A549 (cell line): ENCODE measurements at regions not wholly inside any gene's neighbourhood (a gene's known extent, or its start where the extent isn't known, plus 50 kb on each side); places are given as distances from the start of the nearest gene placed in this dataset.

Experiments used
- ATAC-seq, 2 experiments: fragments of 200-7000 bp in 1 of 2; fragments of >200 bp in 1 of 2; cut with Nextera tagmentation in 1 of 2; cut with Tn5 transposase in 1 of 2; 3 replicates each; pipeline versions ENCODE4 v1.8.0 to v1.9.1; 2018 to 2020; ENCODE audit warnings: mild to moderate bottlenecking in 1 of 2, moderate library complexity in 1 of 2
- CTCF ChIA-PET: fragments of 300-600 bp; sonication (Branson Sonifier 250); formaldehyde crosslinking; extraction: SDS; loops from one replicate; lab custom pipeline; 2021; ENCODE audit warnings: antibody characterized with exemption, inconsistent platforms; lab: Yijun Ruan, JAX
- POLR2A ChIA-PET: fragments of 350-600 bp; formaldehyde crosslinking; extraction: SDS; loops from one replicate; lab custom pipeline; 2021; ENCODE audit warnings: antibody characterized with exemption, inconsistent platforms; lab: Yijun Ruan, JAX
- DNase-seq, 2 experiments: peaks; one replicate each; pipeline versions ENCODE4 v3.0.0 to v3.0.0-alpha.2; 2011 to 2016; ENCODE audit warnings: low read depth in 1 of 2, low spot score in 1 of 2
- FAIRE-seq: peaks from 2 replicates; lab custom pipeline; 2011; peaks lifted over from hg19 to GRCh38; lab: Jason Lieb, UNC
- H3K27ac ChIP-seq, 2 experiments: fragments of >200 bp; sonication (Bioruptor Twin); formaldehyde crosslinking; 3 replicates each; pipeline ENCODE4 v1.5.1; 2016 to 2017
- H3K4me1 ChIP-seq: fragments of >200 bp; sonication (Bioruptor Twin); formaldehyde crosslinking; 3 replicates; pipeline ENCODE4 v1.6.1; 2016
- H3K4me2 ChIP-seq: fragments of >200 bp; sonication (Bioruptor Twin); formaldehyde crosslinking; 3 replicates; pipeline ENCODE4 v1.6.1; 2016
- H3K4me3 ChIP-seq: fragments of >200 bp; sonication (Bioruptor Twin); formaldehyde crosslinking; 3 replicates; pipeline ENCODE4 v1.5.1; 2016
- H3K9me3 ChIP-seq: fragments of >200 bp; sonication (Bioruptor Twin); formaldehyde crosslinking; 3 replicates; pipeline ENCODE4 v1.6.1; 2016
- BHLHE40 ChIP-seq: IDR thresholded peaks from 2 replicates; pipeline ENCODE4 v1.6.1; 2012; ENCODE audit warnings: low read depth, low read length, inconsistent platforms
- CBX8 ChIP-seq: fragments of 200-600 bp; sonication (generic); IDR thresholded peaks from 2 replicates; pipeline ENCODE4 v1.6.1; 2016
- CHD2 ChIP-seq: fragments of 150-350 bp; IDR thresholded peaks from 2 replicates; pipeline ENCODE4 v1.6.1; 2014; ENCODE audit warnings: low read length; ENCODE audit not compliant: partially characterized antibody
- EHMT2 ChIP-seq: fragments of 200-600 bp; sonication (generic); IDR thresholded peaks from 2 replicates; pipeline ENCODE4 v1.6.1; 2016; ENCODE audit warnings: antibody characterized with exemption, low read depth, mild to moderate bottlenecking, moderate library complexity
- ESRRA ChIP-seq: fragments of 150-350 bp; IDR thresholded peaks from 2 replicates; pipeline ENCODE4 v1.6.1; 2014; ENCODE audit warnings: mild to moderate bottlenecking, low read length, borderline replicate concordance
- FOSL2 ChIP-seq, 2 experiments: fragments of 450-650 bp in 1 of 2; fragments of >200 bp in 1 of 2; sonication (Bioruptor Twin) in 1 of 2; formaldehyde crosslinking; IDR thresholded peaks; 2 replicates each; pipeline versions ENCODE4 v1.5.0 to v1.6.1; 2016 to 2020; ENCODE audit warnings: mild to moderate bottlenecking in 1 of 2, moderate library complexity in 1 of 2
- HEYL ChIP-seq: fragments of 250-450 bp; sonication (Bioruptor Pico); IDR thresholded peaks from 2 replicates; pipeline ENCODE4 v1.8.0; 2021; ENCODE audit warnings: mild to moderate bottlenecking, moderate library complexity
- HOXA7 ChIP-seq: fragments of 250-450 bp; sonication (Bioruptor Pico); IDR thresholded peaks from 2 replicates; pipeline ENCODE4 v1.5.0; 2020; ENCODE audit warnings: mild to moderate bottlenecking, moderate library complexity
- HOXB13 ChIP-seq: fragments of 250-450 bp; sonication (Bioruptor Pico); IDR thresholded peaks from 2 replicates; pipeline ENCODE4 v1.5.0; 2020; ENCODE audit warnings: low read depth, mild to moderate bottlenecking, moderate library complexity
- HOXB5 ChIP-seq: fragments of 250-450 bp; sonication (Bioruptor Pico); IDR thresholded peaks from 2 replicates; pipeline ENCODE4 v1.5.0; 2020; ENCODE audit warnings: mild to moderate bottlenecking, moderate library complexity
- KDM1A ChIP-seq: fragments of 200-600 bp; sonication (generic); IDR thresholded peaks from 2 replicates; pipeline ENCODE4 v1.6.1; 2016; ENCODE audit warnings: low read depth, mild to moderate bottlenecking
- KDM5A ChIP-seq: fragments of 200-600 bp; sonication (generic); IDR thresholded peaks from 2 replicates; pipeline ENCODE4 v1.6.1; 2016; ENCODE audit warnings: antibody characterized with exemption, mild to moderate bottlenecking
- MYC ChIP-seq: IDR thresholded peaks from 2 replicates; pipeline ENCODE4 v1.6.1; 2012; ENCODE audit warnings: mild to moderate bottlenecking, inconsistent platforms, low read length, improper control_type of control experiment, borderline replicate concordance
- NFE2L2 ChIP-seq: fragments of 150-350 bp; conservative IDR thresholded peaks from 2 replicates; pipeline ENCODE4 v1.6.1; 2014; ENCODE audit warnings: low read length
- NR3C1 ChIP-seq: fragments of >200 bp; sonication (Bioruptor Twin); formaldehyde crosslinking; IDR thresholded peaks from 3 replicates; pipeline ENCODE4 v1.6.1; 2017
- PHF8 ChIP-seq: fragments of 200-600 bp; sonication (generic); IDR thresholded peaks from 2 replicates; pipeline ENCODE4 v1.6.1; 2016; ENCODE audit warnings: low read depth, mild to moderate bottlenecking, antibody characterized with exemption, moderate library complexity, borderline replicate concordance
- RAD21 ChIP-seq, 2 experiments: fragments of >200 bp in 1 of 2; sonication (Bioruptor Twin) in 1 of 2; formaldehyde crosslinking in 1 of 2; IDR thresholded peaks in 1 of 2; conservative IDR thresholded peaks in 1 of 2; 2 replicates in 1 of 2; 3 replicates in 1 of 2; pipeline ENCODE4 v1.6.1; 2012 to 2018; ENCODE audit warnings: inconsistent platforms in 1 of 2
- RARB ChIP-seq: fragments of 250-450 bp; sonication (Bioruptor Pico); IDR thresholded peaks from 2 replicates; pipeline ENCODE4 v1.8.0; 2021; ENCODE audit warnings: mild to moderate bottlenecking, moderate library complexity
- RCOR1 ChIP-seq: fragments of 150-350 bp; IDR thresholded peaks from 2 replicates; pipeline ENCODE4 v1.6.1; 2014; ENCODE audit warnings: antibody characterized with exemption, low read length, low read depth
- REST ChIP-seq: fragments of 200-600 bp; sonication (generic); IDR thresholded peaks from 2 replicates; pipeline ENCODE4 v1.6.1; 2016; ENCODE audit warnings: antibody characterized with exemption, mild to moderate bottlenecking, moderate library complexity
- RNF2 ChIP-seq: fragments of 200-600 bp; sonication (generic); IDR thresholded peaks from 2 replicates; pipeline ENCODE4 v1.6.1; 2016; ENCODE audit warnings: low read depth, mild to moderate bottlenecking, antibody characterized with exemption, moderate library complexity, borderline replicate concordance
- SREBF2 ChIP-seq: fragments of 450-650 bp; IDR thresholded peaks from 2 replicates; pipeline ENCODE4 v1.6.1; 2014; ENCODE audit warnings: mild to moderate bottlenecking, moderate library complexity
- TFCP2L1 ChIP-seq: fragments of 250-450 bp; sonication (Bioruptor Pico); IDR thresholded peaks from 2 replicates; pipeline ENCODE4 v1.5.0; 2021; ENCODE audit warnings: mild to moderate bottlenecking
- TP53 ChIP-seq: fragments of 250-450 bp; sonication (Bioruptor Pico); IDR thresholded peaks from 2 replicates; pipeline ENCODE4 v1.5.0; 2021; ENCODE audit warnings: mild to moderate bottlenecking, moderate library complexity
- ZC3H11A ChIP-seq: fragments of 450-650 bp; IDR thresholded peaks from 2 replicates; pipeline ENCODE4 v1.6.1; 2014; ENCODE audit warnings: antibody characterized with exemption, mild to moderate bottlenecking
- ZNF302 ChIP-seq: fragments of 250-450 bp; sonication (Bioruptor Pico); IDR thresholded peaks from 2 replicates; pipeline ENCODE4 v1.9.0; 2021; ENCODE audit warnings: inconsistent platforms, mild to moderate bottlenecking, moderate library complexity
- ZSCAN20 ChIP-seq: fragments of 250-450 bp; sonication (Bioruptor Pico); IDR thresholded peaks from 2 replicates; pipeline ENCODE4 v1.8.0; 2022; ENCODE audit warnings: mild to moderate bottlenecking, moderate library complexity
- WGBS: methylation state at CpG from one replicate; pipeline ENCODE4 v1.1.6; 2017; ENCODE audit errors: missing lambda C conversion rate; 5-methylcytosine and 5-hydroxymethylcytosine counted together
- TF ChIP-seq, protein P1 (sequence below): fragments of 250-450 bp; sonication (Bioruptor Pico); IDR thresholded peaks from 2 replicates; pipeline ENCODE4 v1.5.0; 2020; ENCODE audit warnings: low read depth, mild to moderate bottlenecking, moderate library complexity
- TF ChIP-seq, protein P2 (sequence below): fragments of 450-650 bp; IDR thresholded peaks from 2 replicates; pipeline ENCODE4 v1.6.1; 2014; ENCODE audit warnings: antibody characterized with exemption
- TF ChIP-seq, protein P3 (sequence below): IDR thresholded peaks from 2 replicates; pipeline ENCODE4 v1.6.1; 2012; ENCODE audit warnings: low read depth, borderline replicate concordance

- no peak overlapping the region for H3K4me2 ChIP-seq
- ATAC-seq (no peak), FAIRE-seq (no peak), DNase-seq (no peak)
- POLR2A ChIA-PET, result no interaction called here
- no peaks in the 10 kb centered on the region for H3K4me1 ChIP-seq
- no peak overlapping the region for H3K4me3 ChIP-seq
- H3K9me3 ChIP-seq, result no peaks in the 10 kb centered on the region
- CTCF ChIA-PET, result no interaction called here
- no peak overlapping the region for H3K27ac ChIP-seq
- WGBS, result 61% methylated on average over 6 of the region's 6 CpGs
- TF ChIP-seq TFCP2L1 (CRISPR knock-in tag), result no peak
- TF ChIP-seq RAD21 (conservative IDR thresholded peaks at IDR 0.05 in 1 of 2, IDR thresholded peaks at IDR 0.05 in 1 of 2), result no peak
- TF ChIP-seq KDM1A, result no peak
- no peak for TF ChIP-seq EHMT2
- TF ChIP-seq PHF8, result no peak
- TF ChIP-seq, protein P1, sequence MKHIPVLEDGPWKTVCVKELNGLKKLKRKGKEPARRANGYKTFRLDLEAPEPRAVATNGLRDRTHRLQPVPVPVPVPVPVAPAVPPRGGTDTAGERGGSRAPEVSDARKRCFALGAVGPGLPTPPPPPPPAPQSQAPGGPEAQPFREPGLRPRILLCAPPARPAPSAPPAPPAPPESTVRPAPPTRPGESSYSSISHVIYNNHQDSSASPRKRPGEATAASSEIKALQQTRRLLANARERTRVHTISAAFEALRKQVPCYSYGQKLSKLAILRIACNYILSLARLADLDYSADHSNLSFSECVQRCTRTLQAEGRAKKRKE (CRISPR knock-in tag), result no peak
- no peak for TF ChIP-seq HEYL (CRISPR knock-in tag)
- TF ChIP-seq, protein P2, sequence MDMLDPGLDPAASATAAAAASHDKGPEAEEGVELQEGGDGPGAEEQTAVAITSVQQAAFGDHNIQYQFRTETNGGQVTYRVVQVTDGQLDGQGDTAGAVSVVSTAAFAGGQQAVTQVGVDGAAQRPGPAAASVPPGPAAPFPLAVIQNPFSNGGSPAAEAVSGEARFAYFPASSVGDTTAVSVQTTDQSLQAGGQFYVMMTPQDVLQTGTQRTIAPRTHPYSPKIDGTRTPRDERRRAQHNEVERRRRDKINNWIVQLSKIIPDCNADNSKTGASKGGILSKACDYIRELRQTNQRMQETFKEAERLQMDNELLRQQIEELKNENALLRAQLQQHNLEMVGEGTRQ, result no peak
- no peak for TF ChIP-seq SREBF2
- TF ChIP-seq ZSCAN20 (CRISPR knock-in tag), result no peak
- TF ChIP-seq ZC3H11A, result no peak
- TF ChIP-seq RNF2, result no peak
- TF ChIP-seq KDM5A, result no peak
- no peak for TF ChIP-seq HOXB5 (CRISPR knock-in tag)
- TF ChIP-seq HOXA7 (CRISPR knock-in tag), result no peak
- no peak for TF ChIP-seq ESRRA
- TF ChIP-seq, protein P3, sequence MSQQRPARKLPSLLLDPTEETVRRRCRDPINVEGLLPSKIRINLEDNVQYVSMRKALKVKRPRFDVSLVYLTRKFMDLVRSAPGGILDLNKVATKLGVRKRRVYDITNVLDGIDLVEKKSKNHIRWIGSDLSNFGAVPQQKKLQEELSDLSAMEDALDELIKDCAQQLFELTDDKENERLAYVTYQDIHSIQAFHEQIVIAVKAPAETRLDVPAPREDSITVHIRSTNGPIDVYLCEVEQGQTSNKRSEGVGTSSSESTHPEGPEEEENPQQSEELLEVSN, result no peak
- no peak for TF ChIP-seq BHLHE40
- TF ChIP-seq, all 56 proteins: peak for 0
Observed at GRCh38 chr10:25704622-25705021, 229.4 kb upstream of the MYO3A start.

DNA sequence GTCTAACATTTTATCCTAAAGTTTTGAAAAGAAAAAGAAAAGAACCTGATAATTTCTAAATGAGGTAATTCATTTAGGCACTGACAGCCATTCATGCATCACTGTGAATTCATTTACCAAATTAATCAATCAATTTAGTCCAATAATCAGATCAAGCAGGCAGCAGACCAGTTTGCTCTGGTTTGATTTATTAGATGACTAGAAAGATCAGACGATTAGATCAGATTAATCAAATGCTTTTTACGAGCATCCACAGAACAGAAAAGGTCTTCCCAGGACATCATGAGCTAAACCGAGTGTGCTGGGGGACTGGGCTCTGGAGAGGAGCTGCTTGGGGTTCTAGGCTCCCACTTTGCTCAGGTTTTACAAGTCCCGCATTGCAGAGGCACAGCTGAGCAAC lies 226.5 kb upstream of the MYO3A start:
- ChIA-PET CTCF (interaction anchor here (0.6 to 1.5 kb wide), 3 partner anchors 12 to 595 kb away, joined by 3 read pairs; no protein-coding TSS in a partner anchor), POLR2A (no interaction called here)
- no peaks in the 10 kb centered on the region for H3K9me3 ChIP-seq
- FAIRE-seq (no peak), DNase-seq (no peak), ATAC-seq (no peak)
- no peak overlapping the region for H3K4me2 ChIP-seq
- H3K4me3 ChIP-seq, result no peak overlapping the region
- WGBS, result 37% methylated on average over 4 of the region's 4 CpGs
- H3K4me1 ChIP-seq, result no peaks in the 10 kb centered on the region
- no peak overlapping the region for H3K27ac ChIP-seq
- no peak for TF ChIP-seq RARB (CRISPR knock-in tag)
- no peak for TF ChIP-seq NR3C1
- no peak for TF ChIP-seq TP53 (CRISPR knock-in tag)
- TF ChIP-seq RAD21 (conservative IDR thresholded peaks at IDR 0.05 in 1 of 2, IDR thresholded peaks at IDR 0.05 in 1 of 2), result no peak
- TF ChIP-seq REST, result no peak
- TF ChIP-seq FOSL2 (IDR thresholded peaks at IDR 0.05), result no peak
- TF ChIP-seq FOSL2 (CRISPR knock-in tag; IDR thresholded peaks at IDR 0.05), result no peak
- TF ChIP-seq ZNF302 (CRISPR knock-in tag), result no peak
- no peak for TF ChIP-seq MYC
- TF ChIP-seq NFE2L2, result no peak
- TF ChIP-seq HOXB13 (CRISPR knock-in tag), result no peak
- TF ChIP-seq CBX8, result no peak
- TF ChIP-seq PHF8, result no peak
- no peak for TF ChIP-seq RCOR1
- no peak for TF ChIP-seq HEYL (CRISPR knock-in tag)
- TF ChIP-seq, protein P3, result no peak
- no peak for TF ChIP-seq CHD2
- TF ChIP-seq, protein P1 (CRISPR knock-in tag), result no peak
- no peak for TF ChIP-seq RNF2
